BLaER1 (cell line): ENCODE measurements at regions not wholly inside any gene's neighbourhood (a gene's known extent, or its start where the extent isn't known, plus 50 kb on each side); places are given as distances from the start of the nearest gene placed in this dataset.
"Not testable (repeated sequence)": the region's sequence is repeated elsewhere in the genome, so short reads cannot be mapped to it uniquely, and the experiment has no call there.

Source experiments
- H3K27ac ChIP-seq: shearing (Covaris generic); formaldehyde crosslinking; 2 replicates; pipeline ENCODE4 v1.8.1; 2022
- H3K27me3 ChIP-seq: shearing (Covaris generic); formaldehyde crosslinking; 2 replicates; pipeline ENCODE4 v1.8.1; 2022
- H3K36me3 ChIP-seq: shearing (Covaris generic); formaldehyde crosslinking; 2 replicates; pipeline ENCODE4 v1.8.1; 2022
- H3K4me1 ChIP-seq: shearing (Covaris generic); formaldehyde crosslinking; 2 replicates; pipeline ENCODE4 v1.8.1; 2022
- H3K4me2 ChIP-seq: shearing (Covaris generic); formaldehyde crosslinking; 2 replicates; pipeline ENCODE4 v1.8.1; 2022
- H3K4me3 ChIP-seq: shearing (Covaris generic); formaldehyde crosslinking; 2 replicates; pipeline ENCODE4 v1.8.1; 2022
- H3K9ac ChIP-seq: shearing (Covaris generic); formaldehyde crosslinking; 2 replicates; pipeline ENCODE4 v1.8.1; 2022
- H3K9me3 ChIP-seq: shearing (Covaris generic); formaldehyde crosslinking; 2 replicates; pipeline ENCODE4 v1.8.1; 2022
- H4K20me1 ChIP-seq: shearing (Covaris generic); formaldehyde crosslinking; 2 replicates; pipeline ENCODE4 v1.8.1; 2022
- Cebpa-rat ChIP-seq: shearing (Covaris generic); IDR thresholded peaks from 2 replicates; pipeline ENCODE4 v1.8.1; 2022

GRCh38 chr3:29026286-29026685 lies 254.6 kb upstream of the RBMS3 start:
- no peaks in the 10 kb centered on the region for H3K36me3 ChIP-seq
- H3K9me3 ChIP-seq = no peaks in the 10 kb centered on the region
- H3K9ac ChIP-seq = no peak overlapping the region
- no peaks in the 10 kb centered on the region for H3K27me3 ChIP-seq
- peaks cover 9% of the 10 kb centered on the region; the same call in 1 of the 2 replicates for H3K4me1 ChIP-seq
- peak overlapping the region; percentile 16; the same call in 1 of the 2 replicates for H3K4me2 ChIP-seq
- H3K27ac ChIP-seq = no peak overlapping the region
- H4K20me1 ChIP-seq = no peaks in the 10 kb centered on the region
- no peak overlapping the region for H3K4me3 ChIP-seq
- TF ChIP-seq Cebpa-rat = no peak

GRCh38 chr3:29026959-29027358 lies 253.9 kb upstream of the RBMS3 start:
- Histone ChIP-seq H3K9ac (no peak overlapping the region), H3K27ac (no peak overlapping the region), H3K9me3 (no peaks in the 10 kb centered on the region), H3K27me3 (no peaks in the 10 kb centered on the region), H3K36me3 (no peaks in the 10 kb centered on the region), H4K20me1 (no peaks in the 10 kb centered on the region), H3K4me3 (no peak overlapping the region), H3K4me1 (peaks cover 9% of the 10 kb centered on the region; the same call in 1 of the 2 replicates), H3K4me2 (no peak overlapping the region)
- TF ChIP-seq Cebpa-rat = no peak

DNA sequence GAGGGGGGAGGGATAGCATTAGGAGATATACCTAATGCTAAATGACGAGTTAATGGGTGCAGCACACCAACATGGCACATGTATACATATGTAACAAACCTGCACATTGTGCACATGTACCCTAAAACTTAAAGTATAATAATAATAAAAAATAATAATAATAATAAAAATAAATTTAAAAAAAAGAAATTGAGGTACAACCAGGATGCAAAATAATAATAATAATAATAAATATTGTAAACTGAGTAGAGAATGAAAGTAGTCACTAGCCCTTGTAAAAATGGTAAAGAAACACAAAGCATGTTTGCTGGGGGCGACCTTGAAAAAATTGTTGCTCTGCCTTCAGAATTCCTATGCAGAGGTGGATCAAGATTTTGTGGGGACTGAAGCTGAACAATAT lies 249.7 kb upstream of the RBMS3 start:
- H3K9ac ChIP-seq, H3K4me3 ChIP-seq, H3K36me3 ChIP-seq, H4K20me1 ChIP-seq, H3K4me2 ChIP-seq, H3K27me3 ChIP-seq, H3K27ac ChIP-seq, H3K9me3 ChIP-seq, H3K4me1 ChIP-seq: not testable (repeated sequence)

- Histone ChIP-seq H3K9ac (no peak overlapping the region), H4K20me1 (no peaks in the 10 kb centered on the region), H3K9me3 (no peaks in the 10 kb centered on the region), H3K27ac (no peak overlapping the region), H3K36me3 (no peaks in the 10 kb centered on the region), H3K4me2 (no peak overlapping the region), H3K27me3 (no peaks in the 10 kb centered on the region), H3K4me1 (peaks cover 4% of the 10 kb centered on the region; the same call in 1 of the 2 replicates), H3K4me3 (no peak overlapping the region)
- no peak for TF ChIP-seq Cebpa-rat
These were observed 247.4 kb upstream of the RBMS3 start for GRCh38 chr3:29033511-29033910.

- TF ChIP-seq Cebpa-rat = no peak
These were observed 230.7 kb upstream of the RBMS3 start for GRCh38 chr3:29050155-29050554.

DNA sequence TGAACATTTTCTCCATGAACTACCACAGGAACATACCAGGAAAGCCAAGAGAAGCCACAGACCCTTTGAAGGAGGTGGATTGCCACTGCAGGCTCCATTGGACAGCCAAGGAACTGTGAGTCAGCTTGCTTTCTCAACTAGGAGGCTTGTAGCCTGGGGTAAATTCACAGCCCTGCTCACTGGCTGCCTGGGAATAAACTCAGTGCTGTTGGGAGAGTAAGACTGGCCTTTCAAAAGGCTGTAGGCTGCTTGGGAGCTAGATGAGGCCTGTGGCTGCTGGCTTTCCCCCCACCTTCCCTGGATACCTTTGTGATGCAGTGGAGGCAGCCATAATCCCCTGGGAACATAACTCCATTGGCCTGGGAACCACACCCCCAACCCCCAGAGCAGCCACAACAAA lies 223.5 kb upstream of the RBMS3 start:
- Histone ChIP-seq H4K20me1 (no peaks in the 10 kb centered on the region), H3K36me3 (no peaks in the 10 kb centered on the region), H3K4me3 (no peak overlapping the region), H3K9ac (no peak overlapping the region), H3K4me1 (peaks cover 11% of the 10 kb centered on the region), H3K27me3 (no peaks in the 10 kb centered on the region), H3K4me2 (peak overlapping the region; percentile 30; the same call in 1 of the 2 replicates), H3K27ac (no peak overlapping the region), H3K9me3 (peaks cover 9% of the 10 kb centered on the region)
- TF ChIP-seq Cebpa-rat = no peak

More at GRCh38 chr3:29050155-29050554, 230.7 kb upstream of the RBMS3 start:
- no peaks in the 10 kb centered on the region for H3K27me3 ChIP-seq
- no peaks in the 10 kb centered on the region for H3K4me1 ChIP-seq
- H3K36me3 ChIP-seq = no peaks in the 10 kb centered on the region
- no peak overlapping the region for H3K4me2 ChIP-seq
- H4K20me1 ChIP-seq = no peaks in the 10 kb centered on the region
- no peak overlapping the region for H3K27ac ChIP-seq
- H3K4me3 ChIP-seq = no peak overlapping the region
- H3K9me3 ChIP-seq = no peaks in the 10 kb centered on the region; the same call in 1 of the 2 replicates
- H3K9ac ChIP-seq = no peak overlapping the region

DNA sequence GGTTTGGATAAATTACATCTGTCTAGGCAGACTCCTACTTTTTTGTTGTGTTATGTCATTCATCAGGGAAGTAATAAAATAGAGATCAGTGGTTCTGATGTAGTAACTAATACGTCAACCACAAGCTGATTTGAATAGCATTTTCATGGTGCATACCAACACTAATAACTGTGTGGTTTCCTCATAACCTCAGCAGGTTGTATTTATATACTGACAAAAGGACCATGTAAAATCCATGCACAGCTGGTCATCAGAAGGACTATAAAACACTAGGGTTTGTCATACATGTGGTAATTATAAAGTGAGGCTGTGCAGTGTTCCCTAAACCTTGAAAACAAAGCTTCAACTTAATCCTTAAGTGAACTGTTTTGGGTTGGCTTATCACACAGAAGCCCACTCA lies 216.8 kb upstream of the RBMS3 start:
- Histone ChIP-seq H3K9me3 (no peaks in the 10 kb centered on the region), H3K36me3 (no peaks in the 10 kb centered on the region), H3K27me3 (no peaks in the 10 kb centered on the region), H3K9ac (no peak overlapping the region), H3K4me2 (no peak overlapping the region), H3K4me3 (no peak overlapping the region), H4K20me1 (no peaks in the 10 kb centered on the region), H3K27ac (no peak overlapping the region), H3K4me1 (no peaks in the 10 kb centered on the region)
- no peak for TF ChIP-seq Cebpa-rat

- Histone ChIP-seq H3K4me2 (no peak overlapping the region), H3K9ac (no peak overlapping the region), H3K27me3 (no peaks in the 10 kb centered on the region), H3K27ac (no peak overlapping the region), H3K4me1 (no peaks in the 10 kb centered on the region), H3K9me3 (no peaks in the 10 kb centered on the region), H3K4me3 (no peak overlapping the region), H4K20me1 (no peaks in the 10 kb centered on the region), H3K36me3 (no peaks in the 10 kb centered on the region)
- TF ChIP-seq Cebpa-rat = no peak
These were observed 215.6 kb upstream of the RBMS3 start for GRCh38 chr3:29065211-29065785.

DNA sequence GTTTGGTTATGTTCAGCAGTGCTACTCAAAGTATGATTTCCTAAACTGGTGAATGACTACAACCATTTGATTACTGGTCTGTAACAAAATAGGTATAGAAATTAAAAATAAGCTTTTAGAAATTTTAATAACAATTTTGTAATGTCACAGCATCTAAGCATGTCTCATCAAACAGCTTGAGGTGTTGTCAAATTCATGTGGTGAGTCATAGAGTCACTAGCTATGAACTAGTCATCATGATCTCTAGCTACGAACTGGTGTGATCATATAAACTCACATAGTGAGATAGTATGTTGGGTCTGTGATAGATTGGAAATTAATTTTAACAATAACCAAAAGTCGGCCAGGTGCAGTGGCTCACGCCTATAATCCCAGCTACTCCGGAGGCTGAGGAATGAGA lies 213.9 kb upstream of the RBMS3 start:
- Histone ChIP-seq H4K20me1 (no peaks in the 10 kb centered on the region), H3K27me3 (no peaks in the 10 kb centered on the region), H3K9me3 (no peaks in the 10 kb centered on the region; the same call in 1 of the 2 replicates), H3K4me3 (no peak overlapping the region), H3K36me3 (no peaks in the 10 kb centered on the region), H3K27ac (no peak overlapping the region), H3K9ac (no peak overlapping the region), H3K4me1 (no peaks in the 10 kb centered on the region), H3K4me2 (no peak overlapping the region)
- TF ChIP-seq Cebpa-rat = no peak

GRCh38 chr3:29070959-29071634 lies 209.8 kb upstream of the RBMS3 start:
- Histone ChIP-seq H3K4me2 (no peak overlapping the region), H3K9me3 (no peaks in the 10 kb centered on the region; the same call in 1 of the 2 replicates), H3K27ac (no peak overlapping the region), H3K27me3 (no peaks in the 10 kb centered on the region), H3K4me1 (no peaks in the 10 kb centered on the region), H3K4me3 (no peak overlapping the region), H4K20me1 (no peaks in the 10 kb centered on the region), H3K36me3 (no peaks in the 10 kb centered on the region), H3K9ac (no peak overlapping the region)
- no peak for TF ChIP-seq Cebpa-rat
